CD4-positive, alpha-beta T cell treated with Interleukin-4 for 1 hour (primary cell): ENCODE measurements at regions not wholly inside any gene's neighbourhood (a gene's known extent, or its start where the extent isn't known, plus 50 kb on each side); places are given as distances from the start of the nearest gene placed in this dataset.

Experiments
- DNase-seq, 2 donors: peaks; one replicate each; pipeline ENCODE4 v3.0.0-alpha.2; 2020 to 2022

- no peak for DNase-seq
These were observed 69.3 kb upstream of the NPY start for GRCh38 chr7:24214670-24215069.

GRCh38 chr7:24216576-24217125 lies 67.3 kb upstream of the NPY start:
- no peak for DNase-seq

GRCh38 chr7:24221500-24221899 lies 62.5 kb upstream of the NPY start:
- no peak for DNase-seq

- DNase-seq, result peak in 1 of 2 donors; percentile 0
These were observed 56.9 kb upstream of the NPY start for GRCh38 chr7:24227068-24227467.

GRCh38 chr7:24227603-24228359 lies 56.2 kb upstream of the NPY start:
- peak in 1 of 2 donors; percentile 40 for DNase-seq

GRCh38 chr7:24229481-24230226 lies 54.3 kb upstream of the NPY start:
- DNase-seq, result no peak

- DNase-seq, result no peak
These were observed 52.5 kb upstream of the NPY start for GRCh38 chr7:24231493-24231892.

- DNase-seq, result no peak
These were observed 50.6 kb upstream of the NPY start for GRCh38 chr7:24233386-24233785.
